ENCODE measurements at regions not wholly inside any gene's neighbourhood (a gene's known extent, or its start where the extent isn't known, plus 50 kb on each side); places are given as distances from the start of the nearest gene placed in this dataset.

DNA sequence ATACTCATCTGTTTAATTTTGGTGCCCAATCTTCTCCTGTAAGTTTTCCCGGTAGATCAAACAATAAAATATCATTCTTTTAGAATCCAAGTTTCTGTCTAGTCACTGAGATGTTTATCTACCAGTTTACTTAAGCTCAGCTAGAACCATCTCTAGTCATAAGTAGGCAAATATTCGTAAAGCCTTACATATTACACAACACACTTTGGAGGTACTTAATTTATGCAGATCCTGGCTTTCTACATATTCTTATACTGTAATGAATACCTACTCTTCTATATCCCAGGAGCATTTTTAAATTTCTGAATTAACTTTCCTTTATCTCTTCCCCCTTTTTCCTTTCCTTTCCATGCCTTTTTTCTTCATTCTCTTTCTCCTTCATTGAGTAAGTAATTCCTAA lies 185.9 kb upstream of the ZBTB20 start:
- DNase-seq = no peak

DNA sequence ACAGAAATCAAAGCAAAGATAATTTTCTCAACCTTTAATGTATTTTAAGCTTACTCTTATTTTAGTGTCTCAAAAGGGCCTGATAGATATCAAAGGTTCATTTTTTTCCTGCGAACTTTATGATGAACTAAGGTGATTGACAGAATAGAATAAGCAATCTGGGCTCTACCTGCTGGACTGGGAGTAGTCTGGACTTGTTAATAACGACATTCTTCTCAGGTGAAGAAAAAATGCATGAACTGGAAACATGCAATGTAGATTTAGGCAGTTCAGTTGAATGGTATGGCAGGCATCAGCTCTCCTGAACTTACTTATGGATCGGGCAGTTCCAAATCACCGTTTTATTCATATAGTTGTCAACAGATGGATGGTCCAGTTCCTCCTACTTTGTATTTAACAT lies 189.7 kb upstream of the ZBTB20 start:
- no peak for DNase-seq

DNA sequence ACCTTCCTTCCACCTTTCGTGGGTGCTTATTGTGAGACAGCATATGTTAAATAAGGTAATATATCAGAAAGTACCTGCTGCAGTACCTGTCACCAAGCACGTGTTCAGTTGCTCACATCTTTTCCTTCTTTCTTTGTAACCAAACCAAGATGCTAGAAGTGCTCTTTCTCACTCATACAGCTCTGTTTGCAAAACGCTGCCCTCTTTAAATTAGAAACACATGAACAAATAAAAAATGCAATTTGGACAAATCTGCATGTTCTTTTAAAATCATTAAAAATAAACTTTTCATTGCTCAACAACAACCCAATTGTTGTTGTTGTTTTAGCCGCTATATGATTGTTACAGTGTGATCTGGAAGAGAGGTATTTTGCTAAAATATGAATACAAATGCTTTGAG lies 193.5 kb upstream of the ZBTB20 start:
- no peak for DNase-seq

- DNase-seq = no peak
These were observed 194.1 kb upstream of the ZBTB20 start for GRCh38 chr3:115341208-115341607.

- no peak for DNase-seq
These were observed 200.6 kb upstream of the ZBTB20 start for GRCh38 chr3:115347737-115348136.

GRCh38 chr3:115348412-115348811 lies 201.3 kb upstream of the ZBTB20 start:
- DNase-seq = no peak

GRCh38 chr3:115348951-115349745 lies 202.1 kb upstream of the ZBTB20 start:
- no peak for DNase-seq

- no peak for DNase-seq
These were observed 203.5 kb upstream of the ZBTB20 start for GRCh38 chr3:115350606-115351005.

- no peak for DNase-seq
These were observed 204.1 kb upstream of the ZBTB20 start for GRCh38 chr3:115351193-115351592.

DNA sequence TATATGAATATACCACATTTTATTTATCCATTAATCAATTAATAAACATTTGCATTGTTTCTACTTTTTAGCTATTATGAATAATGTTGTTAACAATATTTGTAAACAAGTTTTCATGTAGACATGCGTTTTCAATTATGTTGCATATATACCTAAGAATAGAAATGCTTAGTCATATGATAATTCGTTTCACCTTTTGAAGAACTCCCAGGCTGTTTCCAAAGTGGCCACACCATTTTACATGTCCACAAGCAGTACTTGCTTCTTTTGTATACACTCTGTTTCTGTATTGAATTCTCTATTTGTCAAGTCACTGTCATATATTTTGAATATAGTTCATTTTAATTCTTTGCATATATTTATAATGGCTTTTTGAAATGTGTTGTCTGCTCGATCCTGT lies 206.9 kb upstream of the ZBTB20 start:
- DNase-seq = no peak

- DNase-seq = no peak
These were observed 210.4 kb upstream of the ZBTB20 start for GRCh38 chr3:115357456-115357855.

- DNase-seq = no peak
These were observed 212.4 kb upstream of the ZBTB20 start for GRCh38 chr3:115359536-115359935.

- no peak for DNase-seq
These were observed 214.7 kb upstream of the ZBTB20 start for GRCh38 chr3:115361806-115362205.

GRCh38 chr3:115363071-115363470 lies 216.0 kb upstream of the ZBTB20 start:
- no peak for DNase-seq

DNA sequence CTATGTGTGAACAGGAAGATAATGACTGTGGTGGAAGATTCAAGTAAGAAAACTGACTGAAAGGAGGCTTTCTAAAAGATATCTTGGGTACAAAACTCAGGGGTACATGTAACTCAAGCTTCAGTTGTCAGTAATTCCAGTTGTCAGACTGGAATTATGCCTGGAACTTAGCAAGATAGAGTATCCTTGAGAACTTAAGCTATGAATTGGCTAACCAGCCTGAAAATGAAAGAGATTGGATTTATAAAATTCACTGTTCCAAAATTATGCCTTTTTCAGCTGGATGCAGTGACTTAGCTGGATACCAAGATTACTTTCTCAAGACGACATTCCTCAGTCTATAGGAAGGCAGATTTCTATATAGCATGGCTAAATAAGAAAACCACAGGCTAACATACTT lies 221.9 kb upstream of the ZBTB20 start:
- no peak for DNase-seq

- no peak for DNase-seq
These were observed 228.3 kb upstream of the ZBTB20 start for GRCh38 chr3:115375362-115375761.

DNA sequence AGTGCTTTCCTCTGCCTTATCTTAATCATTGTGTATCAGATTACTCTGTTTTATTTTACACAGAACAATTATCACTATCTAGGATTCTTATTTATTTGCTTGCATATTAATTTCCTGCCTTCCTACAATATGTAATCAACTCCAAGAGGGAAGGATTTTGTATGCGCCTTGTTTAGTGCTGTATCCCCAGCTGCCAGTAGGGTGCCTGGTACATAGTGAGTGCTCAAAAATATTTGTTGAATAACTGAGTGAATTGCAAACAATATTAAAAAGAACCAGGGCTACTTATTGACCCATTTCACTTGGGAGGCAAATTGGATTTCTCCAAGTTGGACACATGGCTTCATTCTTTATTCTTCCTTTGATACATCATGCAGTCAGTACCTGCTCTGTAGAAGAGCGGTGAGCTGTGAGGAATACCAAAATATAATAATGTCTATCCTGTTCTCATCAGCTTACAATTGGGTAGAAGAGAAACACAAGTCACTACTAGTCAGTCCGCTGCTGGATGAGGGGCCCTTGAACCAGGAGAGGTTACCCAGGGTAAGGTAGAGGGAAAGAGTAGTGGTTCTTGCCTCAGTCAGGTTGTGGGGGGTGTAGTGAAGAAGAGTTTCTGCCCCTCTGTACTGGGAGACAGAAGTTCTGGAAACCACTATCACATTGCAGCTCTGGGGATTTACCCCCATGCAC lies 233.9 kb upstream of the ZBTB20 start:
- no peak for DNase-seq

DNA sequence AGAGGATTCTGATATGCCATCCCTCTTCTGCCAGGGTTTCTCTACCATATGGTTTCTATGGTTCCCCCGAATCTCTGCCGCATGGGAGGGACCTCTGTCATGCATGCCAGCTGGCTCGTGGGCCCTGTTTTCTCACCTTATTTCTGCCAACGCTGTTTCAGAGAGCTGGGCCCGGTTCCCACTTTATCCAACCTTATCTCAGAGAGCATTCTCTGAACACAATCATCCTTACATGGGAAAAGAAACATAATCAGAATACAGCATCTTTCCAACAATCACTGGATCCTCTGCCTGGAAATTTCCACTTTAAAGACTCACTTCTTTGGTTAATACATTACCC lies 234.5 kb upstream of the ZBTB20 start:
- no peak for DNase-seq

DNA sequence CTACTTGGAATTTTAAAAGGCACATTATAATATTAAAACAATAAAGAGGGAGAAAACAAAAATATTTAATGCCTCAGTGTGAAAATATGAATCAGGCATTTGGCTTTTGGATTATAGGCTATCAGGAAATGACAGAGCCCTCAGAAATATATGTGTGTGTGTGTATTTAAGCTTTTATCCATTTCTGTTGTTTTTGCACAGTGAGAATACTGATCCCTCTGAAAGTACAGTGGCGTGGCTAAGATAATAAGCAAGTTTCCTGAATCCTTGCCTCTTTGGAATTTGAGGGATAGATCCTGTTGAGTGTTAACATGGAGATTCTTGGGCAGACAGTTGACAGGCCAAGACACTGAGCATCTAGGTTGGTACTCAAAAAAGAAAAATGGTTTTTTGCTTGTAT lies 234.8 kb upstream of the ZBTB20 start:
- DNase-seq = no peak

DNA sequence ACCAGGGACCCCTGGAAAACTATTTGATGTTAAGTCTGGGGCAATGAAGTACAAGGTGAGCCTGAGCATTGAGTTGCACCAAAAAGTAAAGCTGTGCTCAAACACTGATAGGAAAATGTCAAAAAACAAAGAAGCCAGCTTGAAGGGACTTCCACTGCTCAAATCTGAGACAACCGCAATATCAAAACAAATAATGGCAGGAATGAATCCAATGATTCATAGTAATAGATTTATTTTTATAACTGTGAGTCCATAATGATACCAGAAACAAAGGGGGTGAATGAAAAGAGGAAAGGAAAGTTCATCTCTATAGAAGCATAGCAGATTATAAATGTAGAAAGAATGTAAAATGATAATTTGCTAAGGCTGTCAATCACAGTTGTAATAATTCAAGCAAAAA lies 237.3 kb upstream of the ZBTB20 start:
- no peak for DNase-seq

DNA sequence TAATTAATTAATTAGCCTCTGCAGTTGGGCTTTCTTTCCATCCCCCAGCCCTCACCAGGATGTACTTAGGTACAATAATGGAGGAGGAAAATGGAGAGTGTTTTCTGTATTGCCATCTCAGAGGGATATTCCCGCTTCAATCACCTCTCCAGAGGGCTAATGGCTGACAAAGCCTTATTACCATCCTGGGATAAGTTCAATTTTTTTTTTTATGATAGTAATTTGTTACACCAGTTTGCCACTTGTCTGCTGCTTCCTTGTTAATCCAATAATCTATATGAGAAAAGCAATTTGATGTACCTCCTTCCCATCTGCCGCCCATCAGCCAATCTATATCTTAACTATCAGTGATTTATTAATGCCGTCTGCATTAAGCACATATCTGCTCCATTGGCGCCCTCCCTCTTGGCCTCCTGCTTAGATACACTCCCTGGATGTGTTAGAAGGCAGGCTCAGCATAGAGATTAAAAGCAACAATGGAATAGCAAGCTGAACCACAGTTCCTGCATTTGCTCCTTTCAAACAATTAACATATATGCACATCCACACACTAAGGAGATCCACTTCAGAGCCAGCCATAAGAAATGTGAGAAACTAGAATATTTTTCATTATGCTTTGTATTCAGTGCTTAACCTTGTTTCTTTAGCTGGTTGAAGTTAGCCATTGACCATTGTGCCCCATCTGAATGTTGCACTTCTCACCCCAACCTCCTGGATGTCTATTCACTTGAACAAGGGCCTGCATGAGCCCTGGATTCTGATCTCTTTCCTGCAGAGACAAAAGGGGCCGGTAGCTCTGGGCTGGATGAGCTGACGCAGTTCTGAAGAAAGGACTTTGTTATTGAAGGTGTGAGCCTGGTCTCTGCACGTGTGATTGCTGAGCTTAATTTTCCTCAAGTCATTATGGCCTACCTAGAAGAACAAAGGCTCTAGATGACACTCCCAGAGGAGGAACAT lies 237.3 kb upstream of the GAP43 start:
- no peak for DNase-seq

DNA sequence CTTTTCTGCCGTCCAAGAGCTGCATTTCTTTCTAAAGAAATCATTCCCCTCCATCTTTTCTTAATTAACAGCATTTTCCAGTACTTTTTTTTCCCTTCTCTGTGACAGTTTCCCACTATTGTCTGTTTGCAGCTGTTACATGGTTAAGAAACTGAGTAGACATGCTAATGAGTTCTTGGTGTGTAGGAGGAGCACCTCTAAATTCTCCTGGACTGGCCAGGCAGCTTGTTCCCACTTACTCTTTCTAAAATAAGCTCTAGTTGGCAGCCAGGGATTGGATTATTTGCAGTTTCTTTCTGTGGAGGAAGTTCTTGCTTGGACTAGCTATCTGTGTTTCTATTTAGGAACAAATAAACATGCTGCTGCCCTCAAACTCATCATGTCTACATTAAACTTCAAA lies 235.1 kb upstream of the GAP43 start:
- no peak for DNase-seq

GRCh38 chr3:115388811-115389210 lies 234.5 kb upstream of the GAP43 start:
- DNase-seq = no peak

DNA sequence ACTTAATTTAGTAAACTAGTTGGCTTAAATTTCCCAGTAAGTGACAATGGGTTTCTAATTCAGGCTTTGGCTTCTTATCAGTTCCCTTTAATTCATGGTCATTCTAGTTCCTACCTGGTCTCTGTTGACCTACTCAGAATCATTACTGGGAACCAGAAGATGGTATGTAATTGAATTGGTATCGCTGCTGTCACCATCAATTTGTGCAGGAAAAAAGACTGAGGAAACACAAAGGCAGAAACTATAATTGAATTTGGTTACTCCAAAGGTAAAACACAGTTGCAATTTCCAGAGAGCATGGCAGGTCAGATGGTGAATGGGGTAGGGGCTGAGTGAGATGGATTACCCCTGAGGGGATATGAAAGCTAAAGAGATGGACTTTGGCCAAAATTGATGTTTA lies 226.5 kb upstream of the GAP43 start:
- no peak for DNase-seq

Measured in retina (tissue), 1 donor.